ENCODE measurements at regions not wholly inside any gene's neighbourhood (a gene's known extent, or its start where the extent isn't known, plus 50 kb on each side); places are given as distances from the start of the nearest gene placed in this dataset.
A peak's percentile ranks its signal among the peaks of the same experiment; 100 is the strongest.

- no peak for DNase-seq
Measured at GRCh38 chr18:57866355-57866754, 63.2 kb upstream of the ATP8B1 start.

- DNase-seq = no peak
Measured at GRCh38 chr18:57864615-57865121, 61.6 kb upstream of the ATP8B1 start.

- DNase-seq = no peak
Measured at GRCh38 chr18:57863706-57864105, 60.6 kb upstream of the ATP8B1 start.

GRCh38 chr18:57859314-57859713 lies 56.2 kb upstream of the ATP8B1 start:
- peak; percentile 15 for DNase-seq

GRCh38 chr18:57856557-57857280 lies 53.6 kb upstream of the ATP8B1 start:
- DNase-seq = no peak

- DNase-seq = no peak
Measured at GRCh38 chr18:57856128-57856527, 53.0 kb upstream of the ATP8B1 start.

GRCh38 chr18:57855551-57855950 lies 52.4 kb upstream of the ATP8B1 start:
- DNase-seq = no peak

- no peak for DNase-seq
Measured at GRCh38 chr18:57854726-57855125, 51.6 kb upstream of the ATP8B1 start.

- no peak for DNase-seq
Measured at GRCh38 chr18:57853864-57854263, 50.7 kb upstream of the ATP8B1 start.

- DNase-seq = no peak
Measured at GRCh38 chr18:57853133-57853532, 50.0 kb upstream of the ATP8B1 start.

Measured in activated CD4-positive, alpha-beta T cell treated with anti-CD3 and anti-CD28 coated beads, Interleukin-2, amount 50 U/mL, for 16 hours (primary cell).